WTC11 (cell line): ENCODE measurements at regions not wholly inside any gene's neighbourhood (a gene's known extent, or its start where the extent isn't known, plus 50 kb on each side); places are given as distances from the start of the nearest gene placed in this dataset.
"Not testable (repeated sequence)": the region's sequence is repeated elsewhere in the genome, so short reads cannot be mapped to it uniquely, and the experiment has no call there.

Experiments used
- ATAC-seq: fragments of 200-7000 bp; cut with Tn5 transposase; 2 replicates; pipeline ENCODE4 v1.10.0; 2021; ENCODE audit warnings: mild to moderate bottlenecking, moderate library complexity
- CTCF ChIA-PET: fragments of 300-600 bp; sonication (Branson Sonifier 250); formaldehyde crosslinking; loops from one replicate; lab custom pipeline; 2021; ENCODE audit warnings: antibody characterized with exemption; lab: Charles Lee
- POLR2A ChIA-PET: fragments of 350-600 bp; sonication (Branson Sonifier 250); formaldehyde crosslinking; loops from one replicate; lab custom pipeline; 2021; ENCODE audit warnings: antibody characterized with exemption; lab: Charles Lee
- DNase-seq: peaks from one replicate; pipeline ENCODE4 v3.0.0; 2021; ENCODE audit warnings: low spot score
- H3K27ac Mint-ChIP-seq: 2 replicates; pipeline ENCODE4 v1.8.0; 2021; ENCODE audit warnings: mixed read lengths
- H3K27me3 Mint-ChIP-seq: 2 replicates; pipeline ENCODE4 v1.8.0; 2021; ENCODE audit warnings: low read depth, mild to moderate bottlenecking, moderate library complexity, mixed read lengths
- H3K36me3 Mint-ChIP-seq: 2 replicates; pipeline ENCODE4 v1.8.0; 2021; ENCODE audit warnings: mixed read lengths
- H3K4me1 Mint-ChIP-seq: 2 replicates; pipeline ENCODE4 v1.8.0; 2022; ENCODE audit warnings: mixed read lengths
- H3K4me3 Mint-ChIP-seq: 2 replicates; pipeline ENCODE4 v1.8.0; 2021; ENCODE audit warnings: mild to moderate bottlenecking, moderate library complexity, mixed read lengths
- H3K9me3 Mint-ChIP-seq: 2 replicates; pipeline ENCODE4 v1.8.0; 2021; ENCODE audit warnings: mixed read lengths
- AR ChIP-seq: fragments of 250-450 bp; sonication (Bioruptor Pico); IDR thresholded peaks from 2 replicates; pipeline ENCODE4 v1.9.0; 2021; ENCODE audit warnings: mild to moderate bottlenecking
- CBFB ChIP-seq: sonication (generic); formaldehyde crosslinking; IDR thresholded peaks from 2 replicates; pipeline ENCODE4 v1.8.1; 2022; ENCODE audit warnings: mild to moderate bottlenecking, low read depth, missing genetic modification reagents
- ESRRA ChIP-seq: sonication (generic); formaldehyde crosslinking; IDR thresholded peaks from 2 replicates; pipeline ENCODE4 v1.8.1; 2022; ENCODE audit warnings: mild to moderate bottlenecking, missing genetic modification reagents, borderline replicate concordance
- ETV6 ChIP-seq: sonication (generic); formaldehyde crosslinking; IDR thresholded peaks from 2 replicates; pipeline ENCODE4 v1.8.1; 2022; ENCODE audit warnings: mild to moderate bottlenecking, missing genetic modification reagents
- GABPB1 ChIP-seq: sonication (generic); formaldehyde crosslinking; IDR thresholded peaks from 2 replicates; pipeline ENCODE4 v1.8.1; 2023; ENCODE audit warnings: mild to moderate bottlenecking, missing genetic modification reagents
- PRRX2 ChIP-seq: fragments of 250-450 bp; sonication (Bioruptor Pico); IDR thresholded peaks from 2 replicates; pipeline ENCODE4 v1.8.0; 2021; ENCODE audit warnings: mild to moderate bottlenecking
- SMAD4 ChIP-seq: sonication (generic); formaldehyde crosslinking; IDR thresholded peaks from 2 replicates; pipeline ENCODE4 v1.8.0; 2022; ENCODE audit warnings: mild to moderate bottlenecking, missing genetic modification reagents
- ZNF263 ChIP-seq: sonication (generic); formaldehyde crosslinking; IDR thresholded peaks from 2 replicates; pipeline ENCODE4 v1.8.1; 2022; ENCODE audit warnings: low read depth, mild to moderate bottlenecking, moderate library complexity, missing genetic modification reagents
- ZNF317 ChIP-seq: sonication (generic); formaldehyde crosslinking; IDR thresholded peaks from 2 replicates; pipeline ENCODE4 v1.8.1; 2023; ENCODE audit warnings: low read depth, mild to moderate bottlenecking, moderate library complexity, missing genetic modification reagents, borderline replicate concordance
- ZNF396 ChIP-seq: fragments of 250-450 bp; sonication (Bioruptor Pico); IDR thresholded peaks from 2 replicates; pipeline ENCODE4 v1.8.0; 2021; ENCODE audit warnings: mild to moderate bottlenecking, moderate library complexity, borderline replicate concordance
- TF ChIP-seq, protein P1 (sequence below): sonication (generic); formaldehyde crosslinking; IDR thresholded peaks from 2 replicates; pipeline ENCODE4 v1.8.1; 2023; ENCODE audit warnings: mild to moderate bottlenecking, moderate library complexity, missing genetic modification reagents
- TF ChIP-seq, protein P2 (sequence below): fragments of 250-450 bp; sonication (Bioruptor Pico); conservative IDR thresholded peaks from 2 replicates; pipeline ENCODE4 v1.9.0; 2021; ENCODE audit warnings: mild to moderate bottlenecking
- TF ChIP-seq, protein P3 (sequence below): fragments of 250-450 bp; sonication (Bioruptor Pico); IDR thresholded peaks from 2 replicates; pipeline ENCODE4 v1.9.0; 2021; ENCODE audit warnings: mild to moderate bottlenecking, borderline replicate concordance

- TF ChIP-seq, protein P1, sequence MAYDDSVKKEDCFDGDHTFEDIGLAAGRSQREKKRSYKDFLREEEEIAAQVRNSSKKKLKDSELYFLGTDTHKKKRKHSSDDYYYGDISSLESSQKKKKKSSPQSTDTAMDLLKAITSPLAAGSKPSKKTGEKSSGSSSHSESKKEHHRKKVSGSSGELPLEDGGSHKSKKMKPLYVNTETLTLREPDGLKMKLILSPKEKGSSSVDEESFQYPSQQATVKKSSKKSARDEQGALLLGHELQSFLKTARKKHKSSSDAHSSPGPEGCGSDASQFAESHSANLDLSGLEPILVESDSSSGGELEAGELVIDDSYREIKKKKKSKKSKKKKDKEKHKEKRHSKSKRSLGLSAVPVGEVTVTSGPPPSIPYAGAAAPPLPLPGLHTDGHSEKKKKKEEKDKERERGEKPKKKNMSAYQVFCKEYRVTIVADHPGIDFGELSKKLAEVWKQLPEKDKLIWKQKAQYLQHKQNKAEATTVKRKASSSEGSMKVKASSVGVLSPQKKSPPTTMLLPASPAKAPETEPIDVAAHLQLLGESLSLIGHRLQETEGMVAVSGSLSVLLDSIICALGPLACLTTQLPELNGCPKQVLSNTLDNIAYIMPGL (CRISPR knock-in tag), result no peak
- TF ChIP-seq ESRRA, result no peak
Measured at GRCh38 chr9:22189471-22189870, 180.4 kb upstream of the CDKN2B start (continued).

DNA sequence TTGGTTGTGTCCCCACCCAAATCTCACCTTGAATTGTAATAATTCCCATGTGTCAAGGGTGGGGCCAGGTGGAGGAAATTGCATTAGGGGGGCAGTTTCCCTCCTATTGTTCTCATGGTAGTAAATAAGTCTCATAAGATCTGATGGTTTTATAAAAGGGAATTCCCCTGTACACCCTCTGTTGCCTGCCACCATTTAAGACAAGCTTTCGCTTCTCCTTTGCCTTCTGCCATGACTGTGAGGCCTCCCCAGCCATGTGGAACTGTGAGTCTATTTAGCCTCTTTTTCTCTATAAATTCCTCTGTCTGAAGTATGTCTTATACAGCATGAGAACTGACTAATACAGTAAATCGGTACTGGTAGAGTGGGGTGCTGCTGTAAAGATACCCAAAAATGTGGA, 187.9 kb upstream of the CDKN2B start:
- H3K27ac Mint-ChIP-seq, POLR2A ChIA-PET, H3K27me3 Mint-ChIP-seq, H3K4me3 Mint-ChIP-seq, DNase-seq, H3K4me1 Mint-ChIP-seq, ATAC-seq, CTCF ChIA-PET: not testable (repeated sequence)
- H3K9me3 Mint-ChIP-seq, result peaks cover 36% of the 10 kb centered on the region
- peaks cover 11% of the 10 kb centered on the region for H3K36me3 Mint-ChIP-seq

DNA sequence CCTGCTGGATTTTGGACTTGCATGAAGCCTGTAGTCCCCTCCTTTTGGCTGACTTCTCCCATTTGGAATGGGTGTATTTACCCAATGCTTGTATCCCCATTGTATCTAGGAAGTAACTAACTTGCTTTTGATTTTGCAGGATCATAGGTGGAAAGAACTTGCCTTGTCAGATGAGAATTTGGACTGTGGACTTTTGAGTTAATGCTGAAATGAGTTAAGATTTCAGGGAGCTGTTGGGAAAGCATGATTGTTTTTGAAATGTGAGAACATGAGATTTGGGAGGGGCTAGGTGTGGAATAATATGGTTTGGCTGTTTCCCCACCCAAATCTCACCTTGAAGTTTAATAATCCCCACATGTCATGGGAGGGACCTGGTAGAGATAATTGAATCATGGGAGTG, 189.6 kb upstream of the CDKN2B start:
- ATAC-seq, result no peak
- no peak for DNase-seq
- Mint-ChIP-seq H3K27me3 (no peaks in the 10 kb centered on the region; the same call in 1 of the 2 replicates), H3K36me3 (peaks cover 11% of the 10 kb centered on the region), H3K4me1 (no peaks in the 10 kb centered on the region), H3K9me3 (peaks cover 27% of the 10 kb centered on the region), H3K27ac (no peak overlapping the region), H3K4me3 (no peak overlapping the region)
- ChIA-PET CTCF (no interaction called here), POLR2A (no interaction called here)
- no peak for TF ChIP-seq AR (CRISPR knock-in tag)
- no peak for TF ChIP-seq ZNF396 (CRISPR knock-in tag)
- no peak for TF ChIP-seq ZNF317 (CRISPR knock-in tag)
- TF ChIP-seq PRRX2, result no peak
- TF ChIP-seq GABPB1 (CRISPR knock-in tag), result no peak

- ChIA-PET CTCF (no interaction called here), POLR2A (no interaction called here)
- ATAC-seq, result no peak
- Mint-ChIP-seq H3K27ac (no peak overlapping the region), H3K4me1 (no peaks in the 10 kb centered on the region), H3K4me3 (no peak overlapping the region), H3K9me3 (peaks cover 27% of the 10 kb centered on the region), H3K27me3 (no peaks in the 10 kb centered on the region; the same call in 1 of the 2 replicates), H3K36me3 (peaks cover 11% of the 10 kb centered on the region)
- DNase-seq, result no peak
- TF ChIP-seq SMAD4 (CRISPR knock-in tag) (no peak), ESRRA (no peak), ZNF263 (CRISPR knock-in tag) (no peak), ETV6 (no peak), CBFB (CRISPR knock-in tag) (no peak)
- TF ChIP-seq, protein P2, sequence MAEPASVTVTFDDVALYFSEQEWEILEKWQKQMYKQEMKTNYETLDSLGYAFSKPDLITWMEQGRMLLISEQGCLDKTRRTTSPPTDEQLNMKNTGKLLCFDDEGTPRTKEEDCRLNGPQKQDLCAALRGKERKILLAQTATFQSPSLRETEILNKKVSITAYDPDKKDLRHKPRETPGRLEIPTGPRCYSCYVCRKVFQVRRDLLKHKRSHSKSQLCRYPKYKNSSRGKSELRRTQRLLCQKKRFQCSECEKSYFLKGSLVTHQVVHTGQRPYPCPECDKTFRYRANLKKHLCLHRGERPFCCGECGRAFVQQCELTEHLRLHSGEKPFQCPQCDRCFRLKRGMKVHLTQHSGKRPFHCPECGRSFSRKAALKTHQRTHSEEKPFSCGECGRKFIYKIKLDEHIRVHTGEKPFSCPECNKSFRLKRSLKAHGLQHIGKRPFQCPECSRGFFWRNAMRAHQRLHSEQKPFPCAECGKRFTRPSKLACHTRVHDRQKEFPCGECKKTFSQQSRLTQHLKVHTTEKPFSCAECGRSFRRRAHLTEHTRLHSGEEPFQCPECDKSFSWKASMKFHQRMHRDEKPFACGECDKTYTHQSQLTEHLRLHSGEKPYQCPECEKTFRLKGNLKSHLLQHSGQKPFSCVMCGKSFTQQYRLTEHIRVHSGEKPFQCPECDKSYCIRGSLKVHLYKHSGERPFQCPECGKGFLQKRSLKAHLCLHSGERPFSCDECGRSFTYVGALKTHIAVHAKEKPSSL (CRISPR knock-in tag), result no peak
- TF ChIP-seq, protein P1 (CRISPR knock-in tag), result no peak
- TF ChIP-seq, protein P3, sequence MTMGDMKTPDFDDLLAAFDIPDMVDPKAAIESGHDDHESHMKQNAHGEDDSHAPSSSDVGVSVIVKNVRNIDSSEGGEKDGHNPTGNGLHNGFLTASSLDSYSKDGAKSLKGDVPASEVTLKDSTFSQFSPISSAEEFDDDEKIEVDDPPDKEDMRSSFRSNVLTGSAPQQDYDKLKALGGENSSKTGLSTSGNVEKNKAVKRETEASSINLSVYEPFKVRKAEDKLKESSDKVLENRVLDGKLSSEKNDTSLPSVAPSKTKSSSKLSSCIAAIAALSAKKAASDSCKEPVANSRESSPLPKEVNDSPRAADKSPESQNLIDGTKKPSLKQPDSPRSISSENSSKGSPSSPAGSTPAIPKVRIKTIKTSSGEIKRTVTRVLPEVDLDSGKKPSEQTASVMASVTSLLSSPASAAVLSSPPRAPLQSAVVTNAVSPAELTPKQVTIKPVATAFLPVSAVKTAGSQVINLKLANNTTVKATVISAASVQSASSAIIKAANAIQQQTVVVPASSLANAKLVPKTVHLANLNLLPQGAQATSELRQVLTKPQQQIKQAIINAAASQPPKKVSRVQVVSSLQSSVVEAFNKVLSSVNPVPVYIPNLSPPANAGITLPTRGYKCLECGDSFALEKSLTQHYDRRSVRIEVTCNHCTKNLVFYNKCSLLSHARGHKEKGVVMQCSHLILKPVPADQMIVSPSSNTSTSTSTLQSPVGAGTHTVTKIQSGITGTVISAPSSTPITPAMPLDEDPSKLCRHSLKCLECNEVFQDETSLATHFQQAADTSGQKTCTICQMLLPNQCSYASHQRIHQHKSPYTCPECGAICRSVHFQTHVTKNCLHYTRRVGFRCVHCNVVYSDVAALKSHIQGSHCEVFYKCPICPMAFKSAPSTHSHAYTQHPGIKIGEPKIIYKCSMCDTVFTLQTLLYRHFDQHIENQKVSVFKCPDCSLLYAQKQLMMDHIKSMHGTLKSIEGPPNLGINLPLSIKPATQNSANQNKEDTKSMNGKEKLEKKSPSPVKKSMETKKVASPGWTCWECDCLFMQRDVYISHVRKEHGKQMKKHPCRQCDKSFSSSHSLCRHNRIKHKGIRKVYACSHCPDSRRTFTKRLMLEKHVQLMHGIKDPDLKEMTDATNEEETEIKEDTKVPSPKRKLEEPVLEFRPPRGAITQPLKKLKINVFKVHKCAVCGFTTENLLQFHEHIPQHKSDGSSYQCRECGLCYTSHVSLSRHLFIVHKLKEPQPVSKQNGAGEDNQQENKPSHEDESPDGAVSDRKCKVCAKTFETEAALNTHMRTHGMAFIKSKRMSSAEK (CRISPR knock-in tag), result no peak
Measured at GRCh38 chr9:22201256-22201655, 192.2 kb upstream of the CDKN2B start.
